ENCODE measurements at regions not wholly inside any gene's neighbourhood (a gene's known extent, or its start where the extent isn't known, plus 50 kb on each side); places are given as distances from the start of the nearest gene placed in this dataset.

- TF ChIP-seq EZH2 (IDR thresholded peaks at IDR 0.05) (no peak), POLR2AphosphoS5 (IDR thresholded peaks at IDR 0.05; ENCODE audit: borderline replicate concordance, low read depth, low read length) (no peak), FOXP2 (optimal IDR thresholded peaks at IDR 0.05; ENCODE audit: control extremely low read depth, extremely low read length, insufficient read depth) (no peak)
Observed at GRCh38 chr2:236702657-236703372, 133.2 kb downstream of the ACKR3 start.
